IMR-90 (cell line): ENCODE measurements at regions not wholly inside any gene's neighbourhood (a gene's known extent, or its start where the extent isn't known, plus 50 kb on each side); places are given as distances from the start of the nearest gene placed in this dataset.

ENCODE experiments used
- ATAC-seq: fragments of 200-7000 bp; cut with Tn5 transposase; 2 replicates; pipeline ENCODE4 v1.9.1; 2020; ENCODE audit warnings: low read depth, mild to moderate bottlenecking, moderate library complexity
- BruUV-seq: library from RNA; stranded (reverse); fragments of 400-500 nt; replicated peaks from 2 replicates; lab custom pipeline; 2021; lab: Mats Ljungman, UMichigan
- CTCF ChIA-PET: fragments of 300-600 bp; formaldehyde crosslinking; extraction: SDS; loops from one replicate; lab custom pipeline; 2021; ENCODE audit warnings: antibody characterized with exemption; lab: Yijun Ruan, JAX
- POLR2A ChIA-PET: fragments of 300-600 bp; sonication (Branson Sonifier 250); formaldehyde crosslinking; loops from one replicate; lab custom pipeline; 2022; ENCODE audit warnings: antibody characterized with exemption; ENCODE audit not compliant: unreplicated experiment; lab: Charles Lee
- DNase-seq: peaks from one replicate; pipeline ENCODE4 v3.0.0; 2013
- H2AFZ ChIP-seq: replicated peaks from 2 replicates; pipeline ENCODE3; 2013; ENCODE audit warnings: low read length, mild to moderate bottlenecking; ENCODE audit not compliant: poor library complexity
- H2AK5ac ChIP-seq: 2 replicates; pipeline ENCODE4 v1.6.1; 2013; ENCODE audit warnings: low read depth, low read length, inconsistent platforms
- H2AK9ac ChIP-seq: replicated peaks from 2 replicates; pipeline ENCODE3; 2013; ENCODE audit warnings: mild to moderate bottlenecking, low read depth, low read length, moderate library complexity; ENCODE audit not compliant: poor library complexity
- H2BK120ac ChIP-seq: 2 replicates; pipeline ENCODE4 v1.6.1; 2013; ENCODE audit warnings: low read depth, low read length, inconsistent platforms
- H2BK15ac ChIP-seq: 3 replicates; pipeline ENCODE4 v1.6.1; 2013; ENCODE audit warnings: low read depth, low read length, inconsistent platforms
- H2BK20ac ChIP-seq: 2 replicates; pipeline ENCODE4 v1.6.1; 2013; ENCODE audit warnings: low read depth, mild to moderate bottlenecking, inconsistent platforms, low read length, moderate library complexity
- H2BK5ac ChIP-seq: 2 replicates; pipeline ENCODE4 v1.6.1; 2013; ENCODE audit warnings: mild to moderate bottlenecking, low read depth, low read length, inconsistent platforms; ENCODE audit not compliant: poor library complexity, severe bottlenecking
- H3K14ac ChIP-seq: replicated peaks from 2 replicates; pipeline ENCODE4 v1.6.1; 2013; ENCODE audit warnings: low read depth, low read length, inconsistent platforms
- H3K18ac ChIP-seq: 2 replicates; pipeline ENCODE4 v1.6.1; 2013; ENCODE audit warnings: low read depth, low read length, control low read depth
- H3K23ac ChIP-seq: 2 replicates; pipeline ENCODE4 v1.6.1; 2013; ENCODE audit warnings: low read depth, low read length, inconsistent platforms
- H3K27ac ChIP-seq: 2 replicates; pipeline ENCODE4 v1.5.1; 2013; ENCODE audit warnings: mild to moderate bottlenecking, control low read depth, low read length; ENCODE audit not compliant: insufficient read depth
- H3K27me3 ChIP-seq: 2 replicates; pipeline ENCODE4 v1.6.1; 2013; ENCODE audit warnings: low read length; ENCODE audit not compliant: control insufficient read depth, insufficient read depth
- H3K36me3 ChIP-seq: 2 replicates; pipeline ENCODE4 v1.6.1; 2013; ENCODE audit warnings: low read length, mixed read lengths; ENCODE audit not compliant: control insufficient read depth, insufficient read depth
- H3K4ac ChIP-seq: 2 replicates; pipeline ENCODE4 v1.6.1; 2013; ENCODE audit warnings: low read depth, low read length, inconsistent platforms
- H3K4me1 ChIP-seq: 2 replicates; pipeline ENCODE4 v1.6.1; 2013; ENCODE audit warnings: low read length, mixed read lengths; ENCODE audit not compliant: control insufficient read depth, insufficient read depth
- H3K4me2 ChIP-seq: 2 replicates; pipeline ENCODE4 v1.6.1; 2013; ENCODE audit warnings: low read depth, mild to moderate bottlenecking, control low read depth, low read length, moderate library complexity
- H3K4me3 ChIP-seq: 2 replicates; pipeline ENCODE4 v1.5.1; 2013; ENCODE audit warnings: low read depth, mild to moderate bottlenecking, control low read depth, low read length, moderate library complexity; ENCODE audit not compliant: insufficient read depth
- H3K56ac ChIP-seq: 2 replicates; pipeline ENCODE4 v1.6.1; 2013; ENCODE audit warnings: low read length, inconsistent platforms; ENCODE audit not compliant: insufficient read depth; ENCODE audit errors: extremely low read depth
- H3K79me1 ChIP-seq, 2 experiments: 2 replicates each; pipeline ENCODE4 v1.6.1; 2013; ENCODE audit warnings: low read length in 2 of 2, inconsistent platforms in 1 of 2, low read depth in 1 of 2
- H3K9ac ChIP-seq: 2 replicates; pipeline ENCODE4 v1.6.1; 2013; ENCODE audit warnings: low read depth, low read length, control low read depth
- H3K9me1 ChIP-seq: 2 replicates; pipeline ENCODE4 v1.6.1; 2013; ENCODE audit warnings: low read length, inconsistent platforms; ENCODE audit not compliant: insufficient read depth
- H3K9me3 ChIP-seq: 2 replicates; pipeline ENCODE4 v1.6.1; 2013; ENCODE audit warnings: low read length; ENCODE audit not compliant: control insufficient read depth, insufficient read depth
- H4K20me1 ChIP-seq: 2 replicates; pipeline ENCODE4 v1.6.1; 2013; ENCODE audit warnings: low read length, inconsistent platforms; ENCODE audit not compliant: insufficient read depth
- H4K5ac ChIP-seq: 2 replicates; pipeline ENCODE4 v1.6.1; 2013; ENCODE audit warnings: mild to moderate bottlenecking, low read depth, low read length, control low read depth
- H4K8ac ChIP-seq, 2 experiments: 2 replicates each; pipeline ENCODE4 v1.6.1; 2013; ENCODE audit warnings: low read depth in 2 of 2, low read length in 2 of 2, control low read depth in 1 of 2, inconsistent platforms in 1 of 2
- H4K91ac ChIP-seq: 2 replicates; pipeline ENCODE4 v1.6.1; 2013; ENCODE audit warnings: low read depth, low read length, inconsistent platforms; ENCODE audit not compliant: insufficient read depth
- BHLHE40 ChIP-seq: fragments of 150-350 bp; IDR thresholded peaks from 2 replicates; pipeline ENCODE4 v1.6.1; 2016; ENCODE audit warnings: mild to moderate bottlenecking, low read depth, low read length
- CHD1 ChIP-seq: IDR thresholded peaks from 2 replicates; pipeline ENCODE4 v1.6.1; 2012; ENCODE audit warnings: low read depth, low read length, improper control_type of control experiment
- ELK1 ChIP-seq: fragments of 150-350 bp; IDR thresholded peaks from 2 replicates; pipeline ENCODE4 v1.6.1; 2016; ENCODE audit warnings: low read depth, mild to moderate bottlenecking, low read length, moderate library complexity, borderline replicate concordance
- MAFK ChIP-seq: IDR thresholded peaks from 2 replicates; pipeline ENCODE4 v1.6.1; 2012; ENCODE audit warnings: low read depth, low read length, improper control_type of control experiment
- MAZ ChIP-seq: IDR thresholded peaks from 2 replicates; pipeline ENCODE4 v1.6.1; 2012; ENCODE audit warnings: low read depth, mild to moderate bottlenecking, low read length, improper control_type of control experiment, moderate library complexity, borderline replicate concordance
- MXI1 ChIP-seq: IDR thresholded peaks from 2 replicates; pipeline ENCODE4 v1.6.1; 2012; ENCODE audit warnings: low read depth, mild to moderate bottlenecking, low read length, moderate library complexity, borderline replicate concordance
- RAD21 ChIP-seq: IDR thresholded peaks from 2 replicates; pipeline ENCODE4 v1.6.1; 2012; ENCODE audit warnings: low read length, improper control_type of control experiment
- RCOR1 ChIP-seq: IDR thresholded peaks from 2 replicates; pipeline ENCODE4 v1.6.1; 2012; ENCODE audit warnings: mild to moderate bottlenecking, low read length, improper control_type of control experiment; ENCODE audit not compliant: insufficient replicate concordance
- WGBS, 2 experiments: methylation state at CpG; one replicate each; pipeline versions ENCODE4 v1.1.5 to v1.1.7; 2013; ENCODE audit warnings: missing lambda C conversion rate in 2 of 2; ENCODE audit not compliant: insufficient read length in 1 of 2; ENCODE audit errors: extremely low coverage in 2 of 2; 5-methylcytosine and 5-hydroxymethylcytosine counted together
- dilution Hi-C: fragments of 300-500 bp; cut with HindIII; formaldehyde crosslinking; loops from one replicate; pipeline ENCODE4 v1.14.3; 2018; ENCODE audit warnings: low sequenced_read_pairs; ENCODE audit not compliant: unreplicated experiment
- in situ Hi-C: fragments of 300-500 bp; cut with MboI; formaldehyde crosslinking; loops from 3 replicates; pipeline ENCODE4 v1.14.3; 2019; ENCODE audit warnings: low sequenced_read_pairs, inconsistent platforms, mixed read lengths
- intact Hi-C: fragments of 100-400 bp; cut with micrococcal nuclease; formaldehyde crosslinking; loops from 2 replicates; pipeline ENCODE4 v1.10.0; 2022
- TF ChIP-seq, protein P1 (sequence below): conservative IDR thresholded peaks from 2 replicates; pipeline ENCODE4 v1.5.1; 2012; ENCODE audit warnings: mild to moderate bottlenecking, low read depth, low read length, improper control_type of control experiment

DNA sequence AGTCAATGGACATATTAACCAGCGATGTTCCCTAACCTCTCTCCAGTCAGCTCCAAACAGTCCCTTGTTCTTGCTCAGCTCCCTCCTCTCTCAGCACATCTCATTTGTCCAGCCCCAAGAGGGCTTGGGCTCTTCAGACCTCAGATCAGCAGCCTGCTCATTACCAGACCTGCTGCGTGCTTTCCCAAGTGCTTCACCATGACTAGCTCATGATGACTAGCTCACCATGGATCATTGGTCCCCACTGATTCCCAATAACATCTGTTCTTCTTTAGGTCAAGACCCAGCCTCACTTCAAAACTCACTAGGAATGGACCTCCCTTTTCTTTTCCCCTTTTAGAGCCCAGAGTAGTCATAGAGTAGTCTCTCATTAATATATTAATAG, 121.9 kb downstream of the SLC16A9 start:
- TF ChIP-seq BHLHE40 (no peak), MXI1 (no peak), RAD21 (no peak), MAZ (no peak), RCOR1 (no peak), CHD1 (no peak), ELK1 (no peak), MAFK (no peak)
- TF ChIP-seq, protein P1, sequence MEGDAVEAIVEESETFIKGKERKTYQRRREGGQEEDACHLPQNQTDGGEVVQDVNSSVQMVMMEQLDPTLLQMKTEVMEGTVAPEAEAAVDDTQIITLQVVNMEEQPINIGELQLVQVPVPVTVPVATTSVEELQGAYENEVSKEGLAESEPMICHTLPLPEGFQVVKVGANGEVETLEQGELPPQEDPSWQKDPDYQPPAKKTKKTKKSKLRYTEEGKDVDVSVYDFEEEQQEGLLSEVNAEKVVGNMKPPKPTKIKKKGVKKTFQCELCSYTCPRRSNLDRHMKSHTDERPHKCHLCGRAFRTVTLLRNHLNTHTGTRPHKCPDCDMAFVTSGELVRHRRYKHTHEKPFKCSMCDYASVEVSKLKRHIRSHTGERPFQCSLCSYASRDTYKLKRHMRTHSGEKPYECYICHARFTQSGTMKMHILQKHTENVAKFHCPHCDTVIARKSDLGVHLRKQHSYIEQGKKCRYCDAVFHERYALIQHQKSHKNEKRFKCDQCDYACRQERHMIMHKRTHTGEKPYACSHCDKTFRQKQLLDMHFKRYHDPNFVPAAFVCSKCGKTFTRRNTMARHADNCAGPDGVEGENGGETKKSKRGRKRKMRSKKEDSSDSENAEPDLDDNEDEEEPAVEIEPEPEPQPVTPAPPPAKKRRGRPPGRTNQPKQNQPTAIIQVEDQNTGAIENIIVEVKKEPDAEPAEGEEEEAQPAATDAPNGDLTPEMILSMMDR: no peak
- DNase-seq: no peak
- Histone ChIP-seq H3K9me1 (no peaks in the 10 kb centered on the region), H4K8ac (no peak overlapping the region), H3K79me1 (no peaks in the 10 kb centered on the region), H2AFZ (no peak overlapping the region), H4K5ac (no peak overlapping the region), H3K27ac (no peak overlapping the region), H3K4me1 (no peaks in the 10 kb centered on the region), H4K20me1 (no peaks in the 10 kb centered on the region), H3K4ac (no peak overlapping the region), H3K56ac (no peak overlapping the region), H4K91ac (no peak overlapping the region), H3K18ac (no peak overlapping the region), H2BK120ac (no peak overlapping the region), H2AK9ac (no peak overlapping the region), H2AK5ac (no peak overlapping the region), H3K27me3 (peaks cover 1% of the 10 kb centered on the region; the same call in 1 of the 2 replicates), H3K9me3 (no peaks in the 10 kb centered on the region), H3K23ac (no peak overlapping the region), H3K9ac (no peak overlapping the region), H3K4me2 (no peak overlapping the region), H3K36me3 (no peaks in the 10 kb centered on the region), H3K14ac (no peak overlapping the region), H2BK20ac (no peak overlapping the region), H2BK5ac (no peak overlapping the region), H3K4me3 (no peak overlapping the region), H2BK15ac (no peak overlapping the region)
- in situ Hi-C loops (loop anchor here (25.0 kb wide), 1 partner anchor 1050 kb away; no protein-coding TSS in a partner anchor), intact Hi-C loops (no loop called here), dilution Hi-C loops (no loop called here)
- ChIA-PET POLR2A (no interaction called here), CTCF (interaction anchor here (1.0 kb wide), 1 partner anchor 38 kb away, joined by 3 read pairs; no protein-coding TSS in a partner anchor)
- no CpG with 5 or more reads among the region's 2 CpGs for WGBS, 2 experiments
- no TSS peak for BruUV-seq
- no peak for ATAC-seq
